ENCODE measurements at regions not wholly inside any gene's neighbourhood (a gene's known extent, or its start where the extent isn't known, plus 50 kb on each side); places are given as distances from the start of the nearest gene placed in this dataset.

DNA sequence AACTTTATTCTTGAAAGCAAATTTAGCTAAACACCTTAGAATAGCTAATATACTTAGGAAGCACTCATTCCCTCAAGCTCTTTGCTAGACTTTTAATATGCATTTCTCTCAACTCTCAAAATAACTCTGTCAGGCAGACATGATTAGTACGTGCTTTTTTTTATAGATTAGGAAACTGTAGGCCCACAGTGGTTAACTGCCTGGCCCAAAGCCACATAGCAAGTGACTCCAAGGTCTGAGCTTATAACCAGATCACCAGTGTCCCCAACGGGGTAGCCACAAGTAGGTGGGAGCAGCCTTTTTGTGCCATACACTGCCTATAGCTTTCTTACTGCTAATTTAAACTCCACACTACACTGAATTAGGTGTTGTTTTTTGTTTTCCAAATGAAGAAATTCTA is 576.8 kb downstream of the METTL4 start:
- TF ChIP-seq, protein P1, sequence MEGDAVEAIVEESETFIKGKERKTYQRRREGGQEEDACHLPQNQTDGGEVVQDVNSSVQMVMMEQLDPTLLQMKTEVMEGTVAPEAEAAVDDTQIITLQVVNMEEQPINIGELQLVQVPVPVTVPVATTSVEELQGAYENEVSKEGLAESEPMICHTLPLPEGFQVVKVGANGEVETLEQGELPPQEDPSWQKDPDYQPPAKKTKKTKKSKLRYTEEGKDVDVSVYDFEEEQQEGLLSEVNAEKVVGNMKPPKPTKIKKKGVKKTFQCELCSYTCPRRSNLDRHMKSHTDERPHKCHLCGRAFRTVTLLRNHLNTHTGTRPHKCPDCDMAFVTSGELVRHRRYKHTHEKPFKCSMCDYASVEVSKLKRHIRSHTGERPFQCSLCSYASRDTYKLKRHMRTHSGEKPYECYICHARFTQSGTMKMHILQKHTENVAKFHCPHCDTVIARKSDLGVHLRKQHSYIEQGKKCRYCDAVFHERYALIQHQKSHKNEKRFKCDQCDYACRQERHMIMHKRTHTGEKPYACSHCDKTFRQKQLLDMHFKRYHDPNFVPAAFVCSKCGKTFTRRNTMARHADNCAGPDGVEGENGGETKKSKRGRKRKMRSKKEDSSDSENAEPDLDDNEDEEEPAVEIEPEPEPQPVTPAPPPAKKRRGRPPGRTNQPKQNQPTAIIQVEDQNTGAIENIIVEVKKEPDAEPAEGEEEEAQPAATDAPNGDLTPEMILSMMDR (IDR thresholded peaks at IDR 0.05): no peak
- no peak for TF ChIP-seq RAD21 (IDR thresholded peaks at IDR 0.05; ENCODE audit: low read length)
- no peak for TF ChIP-seq MXI1 (IDR thresholded peaks at IDR 0.05; ENCODE audit: low read depth, low read length)
- no peak for TF ChIP-seq TAF1 (IDR thresholded peaks at IDR 0.05; ENCODE audit: borderline replicate concordance, low read depth, low read length)
- TF ChIP-seq SMC3 (IDR thresholded peaks at IDR 0.05; ENCODE audit: low read depth, low read length): no peak
- no peak for TF ChIP-seq FOSL2 (IDR thresholded peaks at IDR 0.05; ENCODE audit: borderline replicate concordance, low read depth)
- TF ChIP-seq POLR2AphosphoS5 (IDR thresholded peaks at IDR 0.05; ENCODE audit: low read depth, low read length): no peak

All from SK-N-SH (cell line).